Kidney epithelial cell (primary cell): ENCODE measurements at regions not wholly inside any gene's neighbourhood (a gene's known extent, or its start where the extent isn't known, plus 50 kb on each side); places are given as distances from the start of the nearest gene placed in this dataset.
A peak's percentile ranks its signal among the peaks of the same experiment; 100 is the strongest.

Experiments
- DNase-seq: peaks from one replicate; pipeline ENCODE4 v3.0.0-alpha.2; 2010; ENCODE audit warnings: low read depth
- H3K27me3 ChIP-seq: 2 replicates; pipeline ENCODE4 v1.6.0; 2011; ENCODE audit warnings: low read length; ENCODE audit not compliant: control insufficient read depth, insufficient read depth
- H3K36me3 ChIP-seq: 2 replicates; pipeline ENCODE4 v1.5.1; 2011; ENCODE audit warnings: low read length; ENCODE audit not compliant: control insufficient read depth, insufficient read depth
- H3K4me3 ChIP-seq: 2 replicates; pipeline ENCODE4 v1.5.1; 2011; ENCODE audit warnings: low read depth, mild to moderate bottlenecking, control low read depth, low read length
- CTCF ChIP-seq: IDR thresholded peaks from 2 replicates; pipeline ENCODE4 v1.5.1; 2011; ENCODE audit warnings: mild to moderate bottlenecking, moderate library complexity, low read length, control low read depth, inconsistent platforms; ENCODE audit not compliant: insufficient read depth, poor library complexity, severe bottlenecking

GRCh38 chr2:126970583-126970982 is 71.9 kb downstream of the TEX51 start:
- Histone ChIP-seq H3K4me3 (no peak overlapping the region), H3K36me3 (no peaks in the 10 kb centered on the region), H3K27me3 (peaks cover 33% of the 10 kb centered on the region)
- TF ChIP-seq CTCF: no peak
- no peak for DNase-seq

GRCh38 chr2:126971162-126971480 is 72.4 kb downstream of the TEX51 start:
- Histone ChIP-seq H3K36me3 (no peaks in the 10 kb centered on the region), H3K27me3 (peaks cover 35% of the 10 kb centered on the region), H3K4me3 (no peak overlapping the region)
- TF ChIP-seq CTCF: no peak
- no peak for DNase-seq

- no peak for DNase-seq
- Histone ChIP-seq H3K27me3 (peaks cover 40% of the 10 kb centered on the region), H3K36me3 (no peaks in the 10 kb centered on the region), H3K4me3 (peak overlapping the region; percentile 10)
- TF ChIP-seq CTCF: peak; percentile 91
Measured at GRCh38 chr2:126971481-126972278, 73.0 kb downstream of the TEX51 start.

GRCh38 chr2:126972279-126972626 is 73.6 kb downstream of the TEX51 start:
- no peak for TF ChIP-seq CTCF
- Histone ChIP-seq H3K27me3 (peaks cover 46% of the 10 kb centered on the region), H3K4me3 (no peak overlapping the region), H3K36me3 (no peaks in the 10 kb centered on the region)
- DNase-seq: no peak

- no peak overlapping the region for H3K4me3 ChIP-seq
- DNase-seq: no peak
- TF ChIP-seq CTCF: no peak
Measured at GRCh38 chr2:126973745-126974144, 75.1 kb downstream of the TEX51 start.

More at GRCh38 chr2:126973745-126974144, 75.1 kb downstream of the TEX51 start:
- H3K27me3 ChIP-seq: peaks cover 46% of the 10 kb centered on the region
- no peaks in the 10 kb centered on the region for H3K36me3 ChIP-seq
